ENCODE measurements at regions not wholly inside any gene's neighbourhood (a gene's known extent, or its start where the extent isn't known, plus 50 kb on each side); places are given as distances from the start of the nearest gene placed in this dataset.

DNA sequence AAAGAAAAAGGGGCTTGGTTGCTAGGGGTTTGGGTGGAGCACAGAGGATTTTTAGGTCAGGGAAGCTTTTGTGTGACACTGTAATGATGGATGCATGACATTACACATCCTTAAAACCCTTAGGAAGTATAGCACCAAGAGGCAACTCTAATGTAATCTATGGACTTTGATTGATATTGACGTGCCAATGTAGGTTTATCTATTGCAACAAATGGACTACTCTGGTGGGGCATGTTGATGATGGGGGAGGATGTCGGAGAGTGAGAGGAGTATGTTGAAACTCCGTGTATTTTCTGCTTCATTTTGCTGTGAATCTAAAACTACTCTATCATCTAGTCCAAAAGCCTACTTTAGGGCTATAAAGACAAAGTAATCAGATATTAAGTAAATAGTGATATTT is 72.3 kb upstream of the PAX6 start:
- Histone ChIP-seq H3K27ac (ENCODE audit: low read length) (no peak overlapping the region), H3K27me3 (replicated peaks in 1 of 2; ENCODE audit: control insufficient read depth in 2 of 2, extremely low read depth in 1 of 2, insufficient read depth in 2 of 2, low read length in 1 of 2) (peaks cover 0 to 21% of the 10 kb centered on the region in 2 experiments), H3K36me3 (ENCODE audit: control insufficient read depth in 2 of 2, extremely low read depth in 1 of 2, insufficient read depth in 1 of 2, low read length in 1 of 2) (no peaks in the 10 kb centered on the region), H3K9me3 (no peaks in the 10 kb centered on the region), H3K4me3 (ENCODE audit: control insufficient read depth in 1 of 2, extremely low read depth in 1 of 2, low read length in 1 of 2) (no peak overlapping the region), H3K4me1 (ENCODE audit: control insufficient read depth in 1 of 2, extremely low read depth in 1 of 2, insufficient read depth in 2 of 2, low read length in 2 of 2) (no peaks in the 10 kb centered on the region)
- no peaks in the 10 kb centered on the region for H3K36me3 Mint-ChIP-seq
- H3K9me3 Mint-ChIP-seq: no peaks in the 10 kb centered on the region
- ChIA-PET POLR2A (no interaction called here), CTCF (no interaction called here)
- no CpG with 5 or more reads among the region's 3 CpGs for WGBS (ENCODE audit: insufficient coverage)
- no peak overlapping the region for H3K4me3 Mint-ChIP-seq
- H3K4me1 Mint-ChIP-seq: no peaks in the 10 kb centered on the region
- DNase-seq (no peak), ATAC-seq (replicated peaks in 1 of 4) (no peak)
- H3K27ac Mint-ChIP-seq: no peak overlapping the region
- peaks cover 14% of the 10 kb centered on the region in 2 donors for H3K27me3 Mint-ChIP-seq

DNA sequence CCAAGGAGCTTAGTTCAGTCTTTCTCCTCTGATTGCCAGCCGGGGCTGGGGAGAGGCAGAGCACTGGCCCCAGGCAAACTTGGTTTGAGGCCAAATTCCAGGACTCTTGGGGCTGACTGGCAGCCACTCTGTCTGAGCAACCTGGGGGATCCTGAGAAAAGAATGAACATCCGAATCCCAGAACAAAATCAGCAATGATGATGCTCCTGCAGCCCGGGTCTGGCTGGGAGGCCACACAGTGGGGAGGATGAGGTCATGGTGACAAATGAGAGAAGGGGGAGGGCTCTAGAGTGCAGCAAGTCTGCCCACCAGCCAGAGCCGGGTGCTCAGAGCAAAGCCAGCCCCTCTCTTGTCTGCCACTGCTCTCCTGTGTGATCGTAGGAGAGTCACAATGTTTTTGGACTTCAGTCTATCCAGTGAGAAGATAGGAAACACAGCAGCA is 71.8 kb upstream of the PAX6 start:
- Histone ChIP-seq H3K27ac (ENCODE audit: low read length) (no peak overlapping the region), H3K36me3 (ENCODE audit: control insufficient read depth in 2 of 2, extremely low read depth in 1 of 2, insufficient read depth in 1 of 2, low read length in 1 of 2) (no peaks in the 10 kb centered on the region), H3K4me3 (ENCODE audit: control insufficient read depth in 1 of 2, extremely low read depth in 1 of 2, low read length in 1 of 2) (no peak overlapping the region), H3K27me3 (replicated peaks in 1 of 2; ENCODE audit: control insufficient read depth in 2 of 2, extremely low read depth in 1 of 2, insufficient read depth in 2 of 2, low read length in 1 of 2) (peaks cover 0 to 21% of the 10 kb centered on the region in 2 experiments), H3K4me1 (ENCODE audit: control insufficient read depth in 1 of 2, extremely low read depth in 1 of 2, insufficient read depth in 2 of 2, low read length in 2 of 2) (no peaks in the 10 kb centered on the region), H3K9me3 (no peaks in the 10 kb centered on the region)
- no peak overlapping the region for H3K4me3 Mint-ChIP-seq
- no peaks in the 10 kb centered on the region for H3K9me3 Mint-ChIP-seq
- peaks cover 13 to 14% of the 10 kb centered on the region in 2 donors for H3K27me3 Mint-ChIP-seq
- no peak overlapping the region for H3K27ac Mint-ChIP-seq
- H3K4me1 Mint-ChIP-seq: no peaks in the 10 kb centered on the region
- ATAC-seq (replicated peaks in 1 of 4) (no peak), DNase-seq (no peak)
- CTCF ChIA-PET: no interaction called here
- H3K36me3 Mint-ChIP-seq: no peaks in the 10 kb centered on the region
- WGBS (ENCODE audit: insufficient coverage): 30% methylated on average over 5 of the region's 5 CpGs
- POLR2A ChIA-PET: no interaction called here

DNA sequence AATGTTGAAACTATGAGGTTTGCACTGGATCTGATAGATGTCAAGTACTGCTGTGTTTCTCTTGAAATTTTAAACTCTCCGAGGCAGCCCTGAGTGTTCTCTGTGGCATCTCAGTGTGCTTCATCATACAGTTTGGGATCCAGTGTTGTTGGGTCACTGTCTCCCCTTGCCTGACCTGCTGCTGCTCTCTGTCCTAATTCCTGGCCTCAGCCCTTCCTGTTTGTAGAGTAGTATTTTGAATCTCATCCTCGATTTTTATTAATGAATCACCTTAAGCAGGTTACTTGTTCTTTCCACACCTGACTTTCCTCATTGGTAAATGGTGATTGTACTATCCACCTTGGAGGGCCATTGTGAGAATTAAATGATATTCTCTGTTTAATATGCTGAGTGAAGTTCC is 70.7 kb upstream of the PAX6 start:
- 100% methylated on average over 1 of the region's 2 CpGs for WGBS (ENCODE audit: insufficient coverage)
- ATAC-seq (replicated peaks in 1 of 4): no peak

DNA sequence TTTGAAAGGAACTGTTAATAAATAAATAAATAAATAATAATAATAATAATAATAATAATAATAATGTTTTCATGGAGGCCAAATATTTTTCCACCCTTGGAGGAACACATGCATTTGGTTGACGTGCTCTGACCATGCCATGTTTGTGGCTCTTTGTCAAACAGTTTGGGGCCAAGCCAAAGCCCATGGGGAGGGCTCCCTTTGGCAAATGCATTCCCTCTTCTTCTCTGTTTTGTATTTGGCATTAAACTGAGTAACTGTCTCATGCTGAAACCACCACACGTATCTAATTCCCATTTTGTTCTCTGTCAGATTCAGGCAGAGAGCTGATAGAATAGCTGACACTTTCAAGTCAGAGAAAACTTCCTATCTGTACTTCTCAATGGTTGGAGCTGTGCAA is 68.6 kb upstream of the PAX6 start:
- Mint-ChIP-seq H3K27ac (no peak overlapping the region), H3K4me3 (no peak overlapping the region), H3K9me3 (no peaks in the 10 kb centered on the region), H3K27me3 (peaks cover 17 to 25% of the 10 kb centered on the region in 2 donors), H3K4me1 (no peaks in the 10 kb centered on the region), H3K36me3 (no peaks in the 10 kb centered on the region)
- H3K4me3 ChIP-seq (ENCODE audit: control insufficient read depth in 1 of 2, extremely low read depth in 1 of 2, low read length in 1 of 2): no peak overlapping the region
- WGBS (ENCODE audit: insufficient coverage): 60% methylated on average over 1 of the region's 2 CpGs
- CTCF ChIA-PET: no interaction called here
- no peaks in the 10 kb centered on the region for H3K4me1 ChIP-seq (ENCODE audit: control insufficient read depth in 1 of 2, extremely low read depth in 1 of 2, insufficient read depth in 2 of 2, low read length in 2 of 2)
- H3K27ac ChIP-seq (ENCODE audit: low read length): no peak overlapping the region
- no peaks in the 10 kb centered on the region for H3K9me3 ChIP-seq
- H3K36me3 ChIP-seq (ENCODE audit: control insufficient read depth in 2 of 2, extremely low read depth in 1 of 2, insufficient read depth in 1 of 2, low read length in 1 of 2): no peaks in the 10 kb centered on the region
- POLR2A ChIA-PET: no interaction called here
- ATAC-seq (replicated peaks in 1 of 4): no peak
- no peak for DNase-seq
- H3K27me3 ChIP-seq (replicated peaks in 1 of 2; ENCODE audit: control insufficient read depth in 2 of 2, extremely low read depth in 1 of 2, insufficient read depth in 2 of 2, low read length in 1 of 2): peaks cover 0 to 13% of the 10 kb centered on the region in 2 experiments

More for the DNA sequence above, 70.7 kb upstream of the PAX6 start:
- Histone ChIP-seq H3K9me3 (no peaks in the 10 kb centered on the region), H3K36me3 (ENCODE audit: control insufficient read depth in 2 of 2, extremely low read depth in 1 of 2, insufficient read depth in 1 of 2, low read length in 1 of 2) (no peaks in the 10 kb centered on the region), H3K4me3 (ENCODE audit: control insufficient read depth in 1 of 2, extremely low read depth in 1 of 2, low read length in 1 of 2) (no peak overlapping the region), H3K27me3 (replicated peaks in 1 of 2; ENCODE audit: control insufficient read depth in 2 of 2, extremely low read depth in 1 of 2, insufficient read depth in 2 of 2, low read length in 1 of 2) (peaks cover 0 to 21% of the 10 kb centered on the region in 2 experiments), H3K27ac (ENCODE audit: low read length) (no peak overlapping the region), H3K4me1 (ENCODE audit: control insufficient read depth in 1 of 2, extremely low read depth in 1 of 2, insufficient read depth in 2 of 2, low read length in 2 of 2) (no peaks in the 10 kb centered on the region)
- DNase-seq: no peak
- peaks cover 6 to 14% of the 10 kb centered on the region in 2 donors for H3K27me3 Mint-ChIP-seq
- H3K36me3 Mint-ChIP-seq: no peaks in the 10 kb centered on the region
- no peak overlapping the region for H3K27ac Mint-ChIP-seq
- no peaks in the 10 kb centered on the region for H3K4me1 Mint-ChIP-seq
- no peak overlapping the region for H3K4me3 Mint-ChIP-seq
- H3K9me3 Mint-ChIP-seq: no peaks in the 10 kb centered on the region
- ChIA-PET POLR2A (no interaction called here), CTCF (interaction anchor here in 1 of 2 donors (0.5 kb wide), 1 partner anchor 29 kb away, joined by 3 read pairs; no protein-coding TSS in a partner anchor)

DNA sequence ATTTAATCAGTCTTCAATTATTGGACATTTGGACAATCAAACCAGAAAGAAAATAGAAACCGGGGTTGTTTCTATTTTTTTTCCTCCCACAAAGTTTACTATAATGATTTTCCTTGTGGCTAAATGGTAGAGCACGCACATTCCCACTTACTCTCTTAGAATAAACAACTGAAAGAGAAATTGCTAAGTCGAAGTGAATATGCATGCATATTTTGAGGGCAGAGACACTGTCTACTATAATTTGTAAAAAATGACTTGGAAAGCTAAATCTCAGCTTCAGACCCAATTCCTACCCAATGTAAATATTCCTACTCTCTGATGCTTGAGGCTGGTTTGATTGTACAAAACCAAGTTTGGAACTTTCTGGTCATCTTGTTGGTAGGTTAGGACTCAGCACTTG is 66.7 kb upstream of the PAX6 start:
- no peak for DNase-seq
- Mint-ChIP-seq H3K4me1 (no peaks in the 10 kb centered on the region), H3K27me3 (peaks cover 26 to 27% of the 10 kb centered on the region in 2 donors), H3K4me3 (no peak overlapping the region), H3K27ac (no peak overlapping the region), H3K36me3 (no peaks in the 10 kb centered on the region), H3K9me3 (no peaks in the 10 kb centered on the region)
- Histone ChIP-seq H3K4me3 (ENCODE audit: control insufficient read depth in 1 of 2, extremely low read depth in 1 of 2, low read length in 1 of 2) (no peak overlapping the region), H3K27me3 (replicated peaks in 1 of 2; ENCODE audit: control insufficient read depth in 2 of 2, extremely low read depth in 1 of 2, insufficient read depth in 2 of 2, low read length in 1 of 2) (peaks cover 0 to 14% of the 10 kb centered on the region in 2 experiments), H3K27ac (ENCODE audit: low read length) (no peak overlapping the region), H3K4me1 (ENCODE audit: control insufficient read depth in 1 of 2, extremely low read depth in 1 of 2, insufficient read depth in 2 of 2, low read length in 2 of 2) (no peaks in the 10 kb centered on the region), H3K36me3 (ENCODE audit: control insufficient read depth in 2 of 2, extremely low read depth in 1 of 2, insufficient read depth in 1 of 2, low read length in 1 of 2) (no peaks in the 10 kb centered on the region), H3K9me3 (no peaks in the 10 kb centered on the region)
- ChIA-PET CTCF (interaction anchor here in 1 of 2 donors (0.5 kb wide), 1 partner anchor 660 kb away, joined by 3 read pairs; no protein-coding TSS in a partner anchor), POLR2A (no interaction called here)
- no peak for ATAC-seq (replicated peaks in 1 of 4)
- WGBS (ENCODE audit: insufficient coverage): no CpG with 5 or more reads among the region's 3 CpGs

DNA sequence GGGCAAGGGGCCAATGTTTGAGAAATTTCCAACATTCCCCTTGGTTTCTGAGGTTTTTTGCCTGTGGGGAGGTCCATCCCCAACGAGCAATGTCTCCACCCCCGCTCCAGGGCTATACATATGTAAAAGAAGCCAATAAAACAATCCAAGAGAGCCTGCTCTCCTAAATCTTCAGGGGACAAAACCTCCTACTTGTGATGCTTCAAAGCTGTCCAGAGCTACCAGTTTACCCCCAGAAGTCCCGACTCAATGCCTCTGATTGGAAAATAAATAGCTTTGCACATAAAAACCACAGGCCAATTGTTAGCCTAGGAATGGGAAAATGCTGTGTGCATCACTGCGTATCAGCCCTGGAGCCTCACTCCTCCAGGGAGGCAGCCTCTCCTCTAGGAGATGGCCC is 66.0 kb upstream of the PAX6 start:
- Mint-ChIP-seq H3K4me3 (no peak overlapping the region), H3K36me3 (no peaks in the 10 kb centered on the region), H3K27ac (no peak overlapping the region), H3K9me3 (no peaks in the 10 kb centered on the region), H3K4me1 (no peaks in the 10 kb centered on the region), H3K27me3 (peaks cover 28 to 31% of the 10 kb centered on the region in 2 donors)
- no peaks in the 10 kb centered on the region for H3K36me3 ChIP-seq (ENCODE audit: control insufficient read depth in 2 of 2, extremely low read depth in 1 of 2, insufficient read depth in 1 of 2, low read length in 1 of 2)
- no peaks in the 10 kb centered on the region for H3K9me3 ChIP-seq
- H3K27ac ChIP-seq (ENCODE audit: low read length): no peak overlapping the region
- ChIA-PET POLR2A (no interaction called here), CTCF (no interaction called here)
- H3K4me1 ChIP-seq (ENCODE audit: control insufficient read depth in 1 of 2, extremely low read depth in 1 of 2, insufficient read depth in 2 of 2, low read length in 2 of 2): no peaks in the 10 kb centered on the region
- H3K27me3 ChIP-seq (replicated peaks in 1 of 2; ENCODE audit: control insufficient read depth in 2 of 2, extremely low read depth in 1 of 2, insufficient read depth in 2 of 2, low read length in 1 of 2): peaks cover 0 to 8% of the 10 kb centered on the region in 2 experiments
- 43% methylated on average over 1 of the region's 4 CpGs for WGBS (ENCODE audit: insufficient coverage)
- DNase-seq (no peak), ATAC-seq (replicated peaks in 1 of 4) (no peak)
- no peak overlapping the region for H3K4me3 ChIP-seq (ENCODE audit: control insufficient read depth in 1 of 2, extremely low read depth in 1 of 2, low read length in 1 of 2)

All from T-cell (primary cell).